Eye (tissue), 1 donor: ENCODE measurements at regions not wholly inside any gene's neighbourhood (a gene's known extent, or its start where the extent isn't known, plus 50 kb on each side); places are given as distances from the start of the nearest gene placed in this dataset.
A peak's percentile ranks its signal among the peaks of the same experiment; 100 is the strongest.

Source experiments
- DNase-seq: peaks from one replicate; pipeline ENCODE4 v3.0.0-alpha.2; 2015

GRCh38 chr14:104505085-104506074, 74.2 kb upstream of the C14orf180 start:
- no peak for DNase-seq

GRCh38 chr14:104506461-104507253, 72.9 kb upstream of the C14orf180 start:
- DNase-seq: no peak

GRCh38 chr14:104507443-104507842, 72.1 kb upstream of the C14orf180 start:
- no peak for DNase-seq

- peak; percentile 12 for DNase-seq
Observed at GRCh38 chr14:104509673-104510072, 69.9 kb upstream of the C14orf180 start.

- DNase-seq: no peak
Observed at GRCh38 chr14:104510216-104510615, 69.3 kb upstream of the C14orf180 start.

- DNase-seq: no peak
Observed at GRCh38 chr14:104510794-104511611, 68.6 kb upstream of the C14orf180 start.

- DNase-seq: no peak
Observed at GRCh38 chr14:104512061-104512460, 67.5 kb upstream of the C14orf180 start.

GRCh38 chr14:104512771-104513640, 66.6 kb upstream of the C14orf180 start:
- no peak for DNase-seq

GRCh38 chr14:104513641-104514046, 65.9 kb upstream of the C14orf180 start:
- no peak for DNase-seq

- DNase-seq: no peak
Observed at GRCh38 chr14:104514156-104514848, 65.3 kb upstream of the C14orf180 start.

- no peak for DNase-seq
Observed at GRCh38 chr14:104515059-104515810, 64.3 kb upstream of the C14orf180 start.

GRCh38 chr14:104515811-104516780, 63.5 kb upstream of the C14orf180 start:
- DNase-seq: no peak

GRCh38 chr14:104516906-104517305, 62.7 kb upstream of the C14orf180 start:
- DNase-seq: no peak

GRCh38 chr14:104517426-104517825, 62.1 kb upstream of the C14orf180 start:
- DNase-seq: no peak

- DNase-seq: no peak
Observed at GRCh38 chr14:104517867-104518266, 61.7 kb upstream of the C14orf180 start.

- DNase-seq: no peak
Observed at GRCh38 chr14:104518659-104519350, 60.8 kb upstream of the C14orf180 start.

- DNase-seq: no peak
Observed at GRCh38 chr14:104519721-104520120, 59.8 kb upstream of the C14orf180 start.

GRCh38 chr14:104520620-104521410, 58.7 kb upstream of the C14orf180 start:
- no peak for DNase-seq
